ENCODE measurements at regions not wholly inside any gene's neighbourhood (a gene's known extent, or its start where the extent isn't known, plus 50 kb on each side); places are given as distances from the start of the nearest gene placed in this dataset.
"Not testable (repeated sequence)": the region's sequence is repeated elsewhere in the genome, so short reads cannot be mapped to it uniquely, and the experiment has no call there.

DNA sequence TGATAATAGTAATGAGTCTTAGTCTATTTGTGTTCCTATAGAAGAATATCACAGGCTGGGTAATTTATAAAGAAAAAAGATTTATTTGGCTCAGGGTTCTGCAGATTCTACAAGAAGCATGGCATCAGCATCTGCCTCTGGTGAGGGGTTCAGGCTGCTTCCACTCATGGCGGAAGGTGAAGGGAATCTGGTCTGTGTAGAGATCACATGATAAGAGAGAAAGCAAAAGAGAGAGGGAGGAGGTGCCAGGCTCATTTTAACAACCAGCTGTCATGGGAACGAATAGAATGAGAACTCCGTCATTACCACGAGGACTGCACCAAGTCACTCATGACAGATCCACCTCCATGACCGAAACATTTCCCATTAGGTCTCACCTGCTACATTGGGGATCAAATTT is 664.0 kb upstream of the SGO1 start:
- H3K4me1 ChIP-seq (ENCODE audit: control insufficient read depth, insufficient read depth, low read length) = no peaks in the 10 kb centered on the region
- H3K4me3 ChIP-seq (ENCODE audit: low read length) = no peak overlapping the region
- no peaks in the 10 kb centered on the region for H3K9me3 ChIP-seq (ENCODE audit: control insufficient read depth, low read length)
- H3K36me3 ChIP-seq (ENCODE audit: control insufficient read depth, insufficient read depth, low read length, severe bottlenecking) = no peaks in the 10 kb centered on the region
- no peaks in the 10 kb centered on the region for H3K27me3 ChIP-seq (replicated peaks; ENCODE audit: control insufficient read depth, insufficient read depth, low read length)
- DNase-seq (ENCODE audit: low read depth) = no peak
- no peak overlapping the region for H3K9ac ChIP-seq (ENCODE audit: low read length)

DNA sequence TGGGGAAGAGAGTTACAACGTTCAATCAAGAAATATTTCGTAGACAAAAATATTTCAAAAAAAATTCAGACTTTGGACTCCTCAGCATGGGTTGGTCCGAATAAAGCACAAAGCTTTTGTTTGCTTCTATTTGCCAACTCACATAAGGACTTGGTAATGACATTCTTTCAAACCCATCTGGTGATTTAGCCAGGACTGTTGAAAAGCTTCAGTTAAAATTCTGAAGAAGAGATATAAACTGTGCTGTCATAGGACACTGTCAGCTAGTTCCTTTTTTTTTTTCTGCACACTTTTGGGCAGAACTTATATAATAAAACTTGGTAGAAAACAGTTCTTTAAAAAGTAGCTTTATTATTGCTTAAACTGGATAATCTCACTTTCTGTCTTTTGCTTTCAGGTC is 660.8 kb upstream of the SGO1 start:
- Histone ChIP-seq H3K9me3 (ENCODE audit: control insufficient read depth, low read length) (no peaks in the 10 kb centered on the region), H3K4me3 (ENCODE audit: low read length) (no peak overlapping the region), H3K4me1 (ENCODE audit: control insufficient read depth, insufficient read depth, low read length) (no peaks in the 10 kb centered on the region), H3K9ac (ENCODE audit: low read length) (no peak overlapping the region), H3K36me3 (ENCODE audit: control insufficient read depth, insufficient read depth, low read length, severe bottlenecking) (no peaks in the 10 kb centered on the region), H3K27me3 (replicated peaks; ENCODE audit: control insufficient read depth, insufficient read depth, low read length) (no peaks in the 10 kb centered on the region)
- no peak for DNase-seq (ENCODE audit: low read depth)

DNA sequence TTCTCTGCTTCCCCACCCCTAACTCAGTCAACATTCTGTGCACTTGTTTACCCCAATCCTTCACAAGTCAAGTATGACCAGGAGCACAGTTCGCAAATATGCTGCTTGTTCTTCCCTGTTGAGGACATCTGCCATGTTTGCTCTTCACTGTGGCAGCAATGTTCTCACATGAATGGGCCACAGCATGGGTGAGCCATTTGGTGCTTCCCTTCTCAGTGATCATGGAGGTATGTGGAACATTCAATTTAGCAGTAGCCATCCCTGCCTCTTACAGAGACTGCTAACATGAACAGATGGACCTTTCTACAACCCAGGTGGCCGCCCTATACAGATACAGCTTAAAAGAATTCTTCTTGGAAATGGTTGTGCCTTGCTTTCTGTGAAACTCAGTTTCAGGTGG is 660.1 kb upstream of the SGO1 start:
- Histone ChIP-seq H3K4me3 (ENCODE audit: low read length) (no peak overlapping the region), H3K4me1 (ENCODE audit: control insufficient read depth, insufficient read depth, low read length) (no peaks in the 10 kb centered on the region), H3K27me3 (replicated peaks; ENCODE audit: control insufficient read depth, insufficient read depth, low read length) (no peaks in the 10 kb centered on the region), H3K36me3 (ENCODE audit: control insufficient read depth, insufficient read depth, low read length, severe bottlenecking) (no peaks in the 10 kb centered on the region), H3K9me3 (ENCODE audit: control insufficient read depth, low read length) (no peaks in the 10 kb centered on the region), H3K9ac (ENCODE audit: low read length) (no peak overlapping the region)
- DNase-seq (ENCODE audit: low read depth) = no peak

DNA sequence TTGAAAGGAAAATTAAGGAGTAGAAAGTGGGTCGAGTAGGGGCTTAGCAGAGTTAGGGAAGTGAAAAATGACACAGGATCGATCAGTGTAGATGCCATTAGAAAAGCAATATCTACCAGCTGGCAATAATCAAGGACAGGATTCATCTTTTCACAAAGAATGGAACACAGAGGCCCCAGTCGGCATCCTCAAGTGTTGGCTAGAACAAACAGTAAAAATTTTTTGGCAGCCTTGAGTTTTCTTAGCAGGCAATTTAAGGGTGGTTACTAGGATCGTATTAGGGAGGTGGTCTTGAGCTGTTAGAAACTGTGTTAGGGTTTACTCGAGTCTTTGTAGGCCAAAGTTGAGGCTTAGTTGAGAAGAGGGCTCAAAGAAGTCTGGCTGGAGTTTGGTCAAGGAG is 658.8 kb upstream of the SGO1 start:
- H3K36me3 ChIP-seq (ENCODE audit: control insufficient read depth, insufficient read depth, low read length, severe bottlenecking) = no peaks in the 10 kb centered on the region
- H3K9ac ChIP-seq (ENCODE audit: low read length) = no peak overlapping the region
- no peaks in the 10 kb centered on the region for H3K27me3 ChIP-seq (replicated peaks; ENCODE audit: control insufficient read depth, insufficient read depth, low read length)
- no peak for DNase-seq (ENCODE audit: low read depth)
- no peaks in the 10 kb centered on the region for H3K9me3 ChIP-seq (ENCODE audit: control insufficient read depth, low read length)
- H3K4me3 ChIP-seq (ENCODE audit: low read length) = no peak overlapping the region
- no peaks in the 10 kb centered on the region for H3K4me1 ChIP-seq (ENCODE audit: control insufficient read depth, insufficient read depth, low read length)

DNA sequence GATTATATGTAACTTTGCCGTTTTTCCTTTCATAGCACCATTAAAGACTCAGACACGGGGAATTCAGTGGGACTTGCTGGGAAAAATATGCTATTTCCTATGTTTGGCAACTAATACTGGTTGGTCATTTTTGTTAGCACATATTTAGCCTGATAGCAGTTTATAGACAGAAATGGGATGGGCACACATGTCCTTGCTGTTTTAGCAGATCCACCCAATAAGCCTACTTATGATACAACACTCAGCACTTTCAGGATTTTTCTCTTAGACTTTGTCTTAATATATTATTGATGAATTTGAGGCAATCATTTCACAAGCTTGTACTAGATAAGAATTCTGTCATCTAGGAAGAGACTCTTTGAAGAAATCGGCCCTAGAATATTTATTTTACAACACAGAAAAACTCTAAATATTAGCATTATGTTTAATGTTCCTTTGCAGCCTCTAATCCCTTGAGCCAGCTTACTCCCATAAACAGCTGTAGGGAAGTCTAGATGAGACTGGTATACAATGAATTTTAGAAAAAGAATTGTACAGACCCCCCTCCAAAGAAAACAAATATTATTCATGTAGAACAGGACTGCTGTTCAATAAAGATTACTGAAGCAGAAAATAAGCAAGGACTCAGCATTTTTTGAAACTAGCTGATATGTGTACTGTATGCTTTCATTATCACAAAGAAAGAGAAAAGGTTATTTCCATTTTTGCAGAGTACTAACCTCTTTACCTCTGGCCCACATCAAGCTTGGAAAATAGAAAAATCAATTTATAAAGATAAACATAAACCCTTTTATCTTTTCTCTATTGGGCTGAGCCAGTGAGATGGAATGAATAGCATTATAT is 656.8 kb upstream of the SGO1 start:
- Histone ChIP-seq H3K27me3 (replicated peaks; ENCODE audit: control insufficient read depth, insufficient read depth, low read length) (no peaks in the 10 kb centered on the region), H3K4me1 (ENCODE audit: control insufficient read depth, insufficient read depth, low read length) (no peaks in the 10 kb centered on the region), H3K36me3 (ENCODE audit: control insufficient read depth, insufficient read depth, low read length, severe bottlenecking) (no peaks in the 10 kb centered on the region), H3K4me3 (ENCODE audit: low read length) (no peak overlapping the region), H3K9me3 (ENCODE audit: control insufficient read depth, low read length) (no peaks in the 10 kb centered on the region), H3K9ac (ENCODE audit: low read length) (no peak overlapping the region)
- DNase-seq (ENCODE audit: low read depth) = no peak

DNA sequence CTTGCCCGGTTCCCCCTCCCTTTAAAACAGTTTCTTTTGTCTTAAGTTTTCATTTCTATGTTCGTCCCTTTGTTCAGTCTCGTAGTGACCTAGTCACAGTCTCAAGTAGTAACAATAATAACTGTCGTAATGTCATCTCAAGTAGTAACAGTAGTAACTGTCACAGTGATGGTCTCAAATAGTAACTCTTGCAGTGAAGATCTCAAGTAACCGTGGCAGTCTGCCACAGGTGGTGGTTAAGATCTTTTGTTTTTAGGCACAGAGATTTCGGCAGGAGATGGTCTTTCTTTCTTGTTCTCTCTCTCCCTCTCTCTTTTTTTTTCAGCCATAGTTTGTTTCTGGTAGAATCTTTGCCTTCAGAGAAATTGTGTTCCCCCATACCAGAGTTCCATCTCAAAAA is 656.0 kb upstream of the SGO1 start:
- Histone ChIP-seq H3K36me3 (ENCODE audit: control insufficient read depth, insufficient read depth, low read length, severe bottlenecking) (no peaks in the 10 kb centered on the region), H3K4me1 (ENCODE audit: control insufficient read depth, insufficient read depth, low read length) (no peaks in the 10 kb centered on the region), H3K4me3 (ENCODE audit: low read length) (no peak overlapping the region), H3K27me3 (replicated peaks; ENCODE audit: control insufficient read depth, insufficient read depth, low read length) (no peaks in the 10 kb centered on the region), H3K9ac (ENCODE audit: low read length) (no peak overlapping the region), H3K9me3 (ENCODE audit: control insufficient read depth, low read length) (no peaks in the 10 kb centered on the region)
- DNase-seq (ENCODE audit: low read depth) = no peak

DNA sequence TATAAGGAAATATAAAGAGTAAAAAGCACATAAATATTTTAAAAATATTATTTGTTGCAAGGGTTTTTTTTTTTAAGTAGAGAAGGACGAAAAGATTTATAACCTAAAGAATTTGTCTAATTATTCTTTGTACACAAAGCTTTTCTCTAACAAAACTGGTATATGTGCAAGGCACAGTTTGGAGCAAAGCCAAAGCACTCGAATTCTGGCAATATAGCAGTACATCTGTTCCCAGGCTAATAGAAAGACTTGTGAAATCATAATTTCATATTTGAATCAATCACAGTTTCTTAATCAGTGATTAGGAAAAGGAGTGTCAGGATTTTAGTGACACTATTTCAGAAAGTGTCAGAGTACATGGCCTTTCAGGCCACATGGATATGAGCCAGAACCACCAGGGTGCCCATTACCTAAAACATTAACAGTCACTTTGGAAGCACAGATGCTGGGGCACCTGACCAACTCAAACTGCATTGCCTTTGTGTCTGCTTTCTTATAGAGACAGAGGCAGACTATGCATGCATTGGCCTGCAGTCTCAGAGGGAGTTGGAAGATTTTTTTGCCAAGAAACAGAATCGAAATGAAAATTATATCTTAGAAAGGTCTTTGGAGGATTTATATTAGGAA is 651.8 kb upstream of the SGO1 start:
- Histone ChIP-seq H3K9me3 (ENCODE audit: control insufficient read depth, low read length) (peaks cover 4% of the 10 kb centered on the region), H3K9ac (ENCODE audit: low read length) (no peak overlapping the region), H3K4me3 (ENCODE audit: low read length) (no peak overlapping the region), H3K36me3 (ENCODE audit: control insufficient read depth, insufficient read depth, low read length, severe bottlenecking) (no peaks in the 10 kb centered on the region), H3K27me3 (replicated peaks; ENCODE audit: control insufficient read depth, insufficient read depth, low read length) (no peaks in the 10 kb centered on the region), H3K4me1 (ENCODE audit: control insufficient read depth, insufficient read depth, low read length) (no peaks in the 10 kb centered on the region)
- no peak for DNase-seq (ENCODE audit: low read depth)

DNA sequence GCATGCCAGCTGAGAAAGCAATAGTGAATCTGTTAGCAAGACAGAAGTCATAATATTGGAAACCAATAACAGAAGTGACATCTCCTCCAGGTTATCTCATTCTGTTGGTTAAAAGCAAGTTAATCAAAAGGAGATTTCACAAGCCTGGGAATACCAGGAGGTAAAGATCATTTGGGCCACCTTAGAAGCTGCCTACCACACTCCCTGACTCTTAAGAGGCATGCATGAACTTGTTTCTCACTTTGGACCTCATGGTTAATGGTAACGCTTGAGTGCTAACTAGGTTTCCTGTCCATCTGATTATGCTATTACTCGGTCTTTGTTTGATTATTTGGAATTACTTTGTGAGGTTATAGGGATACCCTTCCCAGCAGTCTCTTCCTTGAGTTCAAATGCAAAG is 650.8 kb upstream of the SGO1 start:
- DNase-seq (ENCODE audit: low read depth) = no peak
- Histone ChIP-seq H3K36me3 (ENCODE audit: control insufficient read depth, insufficient read depth, low read length, severe bottlenecking) (no peaks in the 10 kb centered on the region), H3K4me3 (ENCODE audit: low read length) (no peak overlapping the region), H3K9me3 (ENCODE audit: control insufficient read depth, low read length) (peaks cover 4% of the 10 kb centered on the region), H3K9ac (ENCODE audit: low read length) (no peak overlapping the region), H3K27me3 (replicated peaks; ENCODE audit: control insufficient read depth, insufficient read depth, low read length) (no peaks in the 10 kb centered on the region), H3K4me1 (ENCODE audit: control insufficient read depth, insufficient read depth, low read length) (no peaks in the 10 kb centered on the region)

DNA sequence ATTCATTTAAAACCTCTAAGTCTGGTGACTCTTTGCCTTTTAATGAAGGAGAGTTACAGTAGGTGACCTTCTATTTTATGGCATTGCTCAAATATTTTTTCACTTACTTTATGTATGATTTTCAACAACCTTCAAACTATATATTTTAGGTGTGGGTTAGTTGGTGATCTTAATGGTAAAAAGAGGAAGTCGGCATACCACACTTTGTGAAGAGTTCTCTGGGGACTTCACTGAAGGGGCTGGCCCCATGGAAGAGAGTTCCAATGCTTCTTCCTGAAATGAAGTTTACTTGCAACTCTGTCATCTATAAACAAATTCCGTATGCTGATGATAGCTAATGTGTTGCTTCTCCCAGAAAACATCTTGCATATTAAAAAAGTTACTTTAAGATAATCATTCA is 647.0 kb upstream of the SGO1 start:
- Histone ChIP-seq H3K4me1 (ENCODE audit: control insufficient read depth, insufficient read depth, low read length) (no peaks in the 10 kb centered on the region), H3K9ac (ENCODE audit: low read length) (no peak overlapping the region), H3K36me3 (ENCODE audit: control insufficient read depth, insufficient read depth, low read length, severe bottlenecking) (no peaks in the 10 kb centered on the region), H3K4me3 (ENCODE audit: low read length) (no peak overlapping the region), H3K27me3 (replicated peaks; ENCODE audit: control insufficient read depth, insufficient read depth, low read length) (no peaks in the 10 kb centered on the region), H3K9me3 (ENCODE audit: control insufficient read depth, low read length) (peaks cover 4% of the 10 kb centered on the region)
- DNase-seq (ENCODE audit: low read depth) = no peak

DNA sequence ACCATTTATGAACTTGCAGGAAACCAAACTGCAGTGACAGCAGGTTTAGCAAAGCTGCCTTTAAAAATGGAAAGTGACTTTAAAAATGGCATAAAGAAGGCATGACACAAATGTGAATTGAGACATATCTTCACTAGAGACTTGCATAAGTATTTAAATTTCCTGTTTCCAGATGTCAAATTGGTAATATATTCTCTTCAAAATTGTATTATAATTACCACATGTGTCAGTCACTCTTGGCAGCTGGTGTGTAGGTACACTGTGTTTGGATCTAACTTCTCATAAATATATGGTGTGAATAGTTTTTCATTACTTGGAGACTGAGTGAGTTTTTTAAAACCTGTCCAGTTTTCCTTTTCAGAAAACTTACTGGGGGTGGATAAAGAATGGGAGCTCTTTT is 636.2 kb upstream of the SGO1 start:
- H3K36me3 ChIP-seq (ENCODE audit: control insufficient read depth, insufficient read depth, low read length, severe bottlenecking) = no peaks in the 10 kb centered on the region
- no peaks in the 10 kb centered on the region for H3K9me3 ChIP-seq (ENCODE audit: control insufficient read depth, low read length)
- H3K4me1 ChIP-seq (ENCODE audit: control insufficient read depth, insufficient read depth, low read length) = no peaks in the 10 kb centered on the region
- H3K27me3 ChIP-seq (replicated peaks; ENCODE audit: control insufficient read depth, insufficient read depth, low read length) = no peaks in the 10 kb centered on the region
- DNase-seq (ENCODE audit: low read depth) = no peak
- H3K4me3 ChIP-seq (ENCODE audit: low read length) = no peak overlapping the region
- no peak overlapping the region for H3K9ac ChIP-seq (ENCODE audit: low read length)

DNA sequence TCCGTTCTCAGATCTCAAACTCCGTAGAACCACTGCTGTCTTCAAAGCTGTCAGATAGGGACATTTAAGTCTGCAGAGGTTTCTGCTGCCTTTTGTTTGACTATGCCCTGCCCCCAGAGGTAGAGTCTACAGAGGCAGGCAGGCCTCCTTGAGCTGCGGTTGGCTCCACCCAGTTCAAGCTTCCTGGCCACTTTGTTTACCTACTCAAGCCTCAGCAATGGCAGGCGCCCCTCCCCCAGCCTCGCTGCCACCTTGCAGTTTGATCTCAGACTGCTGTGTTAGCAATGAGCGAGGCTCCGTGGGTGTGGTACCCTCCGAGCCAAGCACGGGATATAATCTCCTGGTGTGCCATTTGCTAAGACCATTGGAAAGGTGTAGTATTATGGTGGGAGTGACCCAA is 634.9 kb upstream of the SGO1 start:
- H3K27me3 ChIP-seq (replicated peaks; ENCODE audit: control insufficient read depth, insufficient read depth, low read length); H3K9me3 ChIP-seq (ENCODE audit: control insufficient read depth, low read length); DNase-seq (ENCODE audit: low read depth); H3K9ac ChIP-seq (ENCODE audit: low read length); H3K4me3 ChIP-seq (ENCODE audit: low read length); H3K36me3 ChIP-seq (ENCODE audit: control insufficient read depth, insufficient read depth, low read length, severe bottlenecking); H3K4me1 ChIP-seq (ENCODE audit: control insufficient read depth, insufficient read depth, low read length): not testable (repeated sequence)

DNA sequence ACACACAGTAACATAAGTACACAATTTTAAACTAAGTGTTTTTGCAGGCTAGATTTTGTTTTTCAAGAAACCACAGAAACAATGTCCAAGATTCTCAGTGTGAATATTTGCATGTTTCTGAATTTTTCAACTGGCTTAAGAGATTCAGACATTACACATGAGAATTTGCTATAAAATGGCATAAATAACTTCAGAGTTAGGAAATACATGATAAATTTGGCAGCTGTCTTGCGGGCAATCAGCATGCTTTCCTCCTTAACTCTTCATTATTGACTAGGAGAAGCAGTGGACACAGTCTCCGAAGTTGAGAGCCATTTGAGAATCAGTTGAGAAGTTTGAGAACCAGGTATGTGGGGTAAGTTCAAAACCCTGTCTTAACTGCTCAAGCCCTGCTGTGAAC is 625.6 kb upstream of the SGO1 start:
- no peak overlapping the region for H3K4me3 ChIP-seq (ENCODE audit: low read length)
- no peaks in the 10 kb centered on the region for H3K27me3 ChIP-seq (replicated peaks; ENCODE audit: control insufficient read depth, insufficient read depth, low read length)
- peaks cover 8% of the 10 kb centered on the region for H3K9me3 ChIP-seq (ENCODE audit: control insufficient read depth, low read length)
- H3K36me3 ChIP-seq (ENCODE audit: control insufficient read depth, insufficient read depth, low read length, severe bottlenecking) = no peaks in the 10 kb centered on the region
- H3K4me1 ChIP-seq (ENCODE audit: control insufficient read depth, insufficient read depth, low read length) = peaks cover 3% of the 10 kb centered on the region
- H3K9ac ChIP-seq (ENCODE audit: low read length) = no peak overlapping the region
- peak; percentile 12 for DNase-seq (ENCODE audit: low read depth)
